ENCODE measurements at regions not wholly inside any gene's neighbourhood (a gene's known extent, or its start where the extent isn't known, plus 50 kb on each side); places are given as distances from the start of the nearest gene placed in this dataset.
"Not testable (repeated sequence)": the region's sequence is repeated elsewhere in the genome, so short reads cannot be mapped to it uniquely, and the experiment has no call there.

DNA sequence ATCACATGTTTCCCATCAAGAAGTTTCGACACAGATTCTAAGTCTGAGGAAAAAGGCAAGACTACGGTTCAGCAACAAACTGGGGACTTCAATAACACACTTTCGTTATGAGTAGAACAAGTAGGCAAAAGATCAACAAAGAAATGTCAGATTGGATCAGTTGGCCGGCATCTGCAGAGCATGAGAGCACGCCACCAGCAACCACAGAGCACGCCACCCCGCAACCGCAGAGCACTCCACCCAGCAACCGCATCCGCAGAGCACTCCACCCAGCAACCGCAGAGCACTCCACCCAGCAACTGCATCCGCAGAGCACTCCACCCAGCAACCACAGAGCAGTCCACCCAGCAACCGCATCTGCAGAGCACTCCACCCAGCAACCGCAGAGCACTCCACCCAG is 89.7 kb upstream of the FAM20C start:
- peak; percentile 55 for DNase-seq

DNA sequence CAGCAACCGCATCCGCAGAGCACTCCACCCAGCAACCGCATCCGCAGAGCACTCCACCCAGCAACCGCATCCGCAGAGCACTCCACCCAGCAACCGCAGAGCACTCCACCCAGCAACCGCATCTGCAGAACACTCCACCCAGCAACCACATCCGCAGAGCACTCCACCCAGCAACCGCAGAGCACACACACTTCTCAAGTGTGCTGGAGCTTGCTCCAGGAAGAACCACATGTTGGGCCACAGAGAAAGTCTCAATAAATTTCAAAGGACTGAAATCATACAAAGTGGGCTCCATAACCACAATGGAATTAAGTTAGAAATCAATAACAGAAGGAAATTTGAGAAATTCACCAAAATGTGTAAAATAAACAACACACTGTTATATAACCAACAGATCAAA is 88.4 kb upstream of the FAM20C start:
- DNase-seq = not testable (repeated sequence)

DNA sequence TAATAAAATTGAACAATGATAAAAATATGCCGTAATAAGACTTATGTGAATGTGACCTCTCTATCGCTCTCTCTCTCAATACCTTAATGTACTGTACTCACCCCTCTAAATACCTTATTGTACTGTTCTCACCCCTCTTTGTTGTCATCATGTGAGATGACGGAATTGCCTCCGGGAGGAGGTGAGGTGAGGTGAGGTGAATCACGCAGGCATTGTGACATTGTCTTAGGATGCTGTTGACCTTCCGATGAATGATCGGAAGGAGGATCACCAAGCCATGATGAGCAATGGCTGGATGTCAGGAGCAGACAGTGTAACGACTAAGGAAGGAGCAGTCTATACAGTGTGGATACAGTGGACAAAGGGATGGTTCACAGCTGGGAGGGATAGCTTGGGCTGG is 87.4 kb upstream of the FAM20C start:
- DNase-seq = no peak

DNA sequence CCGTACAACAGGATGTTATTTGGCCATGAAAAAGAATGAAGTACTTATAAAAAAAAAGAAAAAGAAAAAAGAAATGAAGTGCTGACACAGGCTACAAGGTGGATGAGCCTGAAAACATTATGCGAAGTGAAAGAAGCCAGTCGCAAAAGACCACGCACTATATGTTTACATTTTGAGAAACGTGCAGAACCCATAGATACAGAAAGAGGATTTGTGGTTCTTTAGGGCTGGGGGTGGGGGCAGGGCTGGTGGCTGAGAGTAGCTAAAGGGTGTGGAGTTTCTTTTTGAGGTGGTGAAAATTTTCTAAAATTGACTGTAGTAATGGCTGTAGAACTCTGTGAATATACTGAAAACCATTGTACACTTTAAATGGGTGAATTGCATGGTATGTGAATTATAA is 86.0 kb upstream of the FAM20C start:
- no peak for DNase-seq

DNA sequence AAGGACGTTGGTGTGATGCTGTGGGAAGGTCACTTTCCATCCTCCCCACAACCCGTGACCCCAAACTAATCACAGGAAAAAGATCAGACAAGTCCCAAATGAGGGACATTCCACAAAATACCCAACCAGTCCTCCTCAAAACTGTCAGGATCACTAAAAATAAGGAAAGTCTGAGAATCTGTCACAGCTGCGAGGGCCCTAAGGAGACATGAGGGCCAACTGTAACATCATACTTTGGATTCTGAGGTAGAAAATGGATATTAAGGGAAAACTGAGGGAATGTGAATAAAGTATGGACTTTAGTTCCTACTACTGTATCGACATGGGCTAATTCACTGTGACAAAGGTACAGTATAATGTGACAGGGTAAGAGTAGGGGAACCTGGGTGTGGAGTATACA is 85.1 kb upstream of the FAM20C start:
- DNase-seq = no peak

DNA sequence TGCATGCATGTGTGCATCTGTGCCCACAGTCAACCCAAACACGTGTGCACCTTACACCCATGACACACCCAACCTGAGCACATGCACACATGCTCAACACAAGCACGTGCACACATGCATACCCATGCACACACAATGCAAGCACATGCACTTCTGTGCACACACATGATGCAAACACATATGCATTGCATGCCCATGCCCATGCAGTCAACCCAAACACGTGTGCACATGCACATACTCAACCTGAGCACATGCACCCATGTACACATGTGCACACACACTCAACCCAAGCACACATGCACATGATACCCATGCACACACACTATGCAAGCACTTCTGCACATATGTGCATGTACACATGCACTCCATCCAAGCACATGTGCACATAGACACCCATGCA is 84.5 kb upstream of the FAM20C start:
- DNase-seq = no peak

DNA sequence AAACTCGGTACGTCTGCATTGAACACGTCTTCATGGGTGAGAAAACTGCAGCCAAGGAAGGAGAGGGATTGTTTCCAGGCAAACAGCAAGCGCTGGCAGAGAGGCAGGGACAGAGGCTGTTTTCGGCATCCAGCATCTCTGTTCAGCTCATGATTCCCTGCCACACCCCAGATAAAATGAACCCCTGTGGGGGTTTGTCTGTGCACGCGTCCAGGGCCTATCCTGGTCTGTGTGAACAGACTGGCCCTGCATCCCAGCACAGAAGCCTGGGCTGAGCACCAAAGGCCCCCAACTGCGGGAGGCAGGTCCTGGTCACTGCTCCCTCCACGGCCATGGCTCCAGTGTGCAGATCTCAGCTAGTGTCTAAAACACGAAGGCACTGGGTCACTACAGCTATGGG is 83.3 kb upstream of the FAM20C start:
- DNase-seq = no peak

DNA sequence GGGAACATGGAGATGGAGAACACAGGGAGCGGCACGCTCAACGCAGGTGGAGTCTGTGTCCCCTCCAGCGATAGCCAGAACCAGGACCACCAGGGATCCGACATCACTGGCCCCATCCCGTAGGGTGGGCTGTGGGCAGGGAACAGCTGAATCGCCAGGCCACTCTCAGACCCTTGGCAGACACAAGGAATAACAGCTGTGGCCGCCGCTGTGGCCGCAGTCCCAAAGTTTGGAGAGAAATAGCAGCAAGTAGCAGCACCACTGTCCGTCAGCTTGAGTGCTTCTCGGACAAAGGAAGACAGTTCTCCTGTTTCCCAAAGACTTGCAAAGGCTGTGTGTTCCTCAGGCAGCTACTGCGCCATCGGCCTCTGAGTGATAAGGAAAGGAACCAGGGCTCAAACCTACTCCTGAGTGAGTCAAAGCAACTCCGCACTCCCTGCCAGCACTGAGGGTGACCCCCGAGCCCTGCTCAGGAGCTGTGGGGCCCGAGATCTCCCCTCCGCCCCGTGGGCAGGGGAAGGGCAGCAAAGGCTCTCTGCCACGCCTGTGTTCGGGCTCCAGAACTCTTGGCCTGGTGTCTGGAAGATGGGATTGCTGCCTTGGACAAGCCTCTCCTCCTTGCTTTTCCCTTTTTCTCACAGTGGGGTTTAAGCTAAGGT is 82.3 kb upstream of the FAM20C start:
- DNase-seq = no peak

DNA sequence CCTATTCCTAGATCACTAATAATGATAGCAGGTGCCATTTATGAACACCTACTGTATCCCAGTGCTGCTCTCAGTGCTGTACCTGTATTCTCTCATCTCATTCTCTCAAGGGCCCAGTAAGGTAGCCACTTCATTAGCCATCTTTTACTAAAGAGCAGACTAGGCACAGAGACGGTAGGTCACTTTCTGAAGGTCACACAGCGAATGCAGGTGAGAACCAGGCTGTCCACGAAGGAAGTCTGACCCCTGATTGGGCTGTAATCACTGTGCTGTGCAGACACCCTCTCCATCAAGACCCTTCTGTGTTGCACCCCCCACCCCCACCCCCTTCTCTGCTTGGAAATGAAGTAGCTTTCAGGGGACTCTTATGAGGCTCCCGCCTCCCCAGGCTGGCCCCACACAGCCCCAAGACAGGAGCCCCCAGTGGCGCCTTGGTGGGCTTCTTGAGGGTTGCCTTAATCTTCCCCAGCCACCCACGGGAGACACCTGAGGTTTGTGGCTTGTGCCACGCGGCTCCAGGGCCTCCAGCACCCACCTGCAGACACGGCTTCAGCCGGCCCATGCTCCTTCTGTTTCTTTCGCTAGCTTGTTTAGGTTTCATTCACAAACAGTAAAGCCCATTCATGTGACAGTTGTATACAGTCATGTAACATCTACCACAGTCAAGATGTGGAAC is 81.7 kb upstream of the FAM20C start:
- no peak for DNase-seq

DNA sequence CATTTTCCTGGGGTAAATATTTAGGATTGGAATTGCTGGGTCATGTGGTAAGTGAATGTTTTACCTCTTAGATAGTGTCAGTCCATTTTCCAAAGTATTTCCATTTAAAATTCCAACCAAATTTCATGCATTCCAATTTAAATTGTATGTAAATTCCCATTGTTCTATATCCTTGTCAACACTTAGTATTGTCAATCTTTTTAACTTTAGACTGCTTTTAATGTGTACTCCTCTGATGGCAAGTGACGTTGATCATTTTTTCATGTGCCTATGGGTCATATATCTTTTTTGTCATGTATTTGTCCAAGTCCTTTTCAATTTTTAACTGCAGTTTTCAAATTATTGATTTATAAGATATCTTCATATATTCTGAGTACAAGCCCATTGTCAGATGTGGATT is 80.8 kb upstream of the FAM20C start:
- no peak for DNase-seq

DNA sequence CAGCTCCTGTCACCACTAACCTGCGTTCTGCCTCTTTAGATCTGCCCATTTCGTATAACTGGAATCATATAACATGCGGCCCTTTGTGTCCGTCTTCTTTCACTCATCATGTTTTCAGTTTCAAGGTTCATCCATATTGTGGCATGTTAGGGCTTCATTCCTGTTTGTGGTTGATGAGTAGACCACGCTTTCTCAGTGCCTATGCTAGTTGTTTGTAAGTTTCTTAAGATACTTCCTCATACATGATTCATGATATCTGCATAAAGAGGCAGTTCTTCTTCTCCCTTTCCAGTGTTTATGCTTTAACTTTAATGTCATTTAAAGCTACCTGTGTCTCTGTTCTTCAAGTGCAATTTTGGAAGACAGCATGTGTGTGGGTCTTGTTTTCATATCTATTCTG is 79.5 kb upstream of the FAM20C start:
- peak; percentile 91 for DNase-seq

DNA sequence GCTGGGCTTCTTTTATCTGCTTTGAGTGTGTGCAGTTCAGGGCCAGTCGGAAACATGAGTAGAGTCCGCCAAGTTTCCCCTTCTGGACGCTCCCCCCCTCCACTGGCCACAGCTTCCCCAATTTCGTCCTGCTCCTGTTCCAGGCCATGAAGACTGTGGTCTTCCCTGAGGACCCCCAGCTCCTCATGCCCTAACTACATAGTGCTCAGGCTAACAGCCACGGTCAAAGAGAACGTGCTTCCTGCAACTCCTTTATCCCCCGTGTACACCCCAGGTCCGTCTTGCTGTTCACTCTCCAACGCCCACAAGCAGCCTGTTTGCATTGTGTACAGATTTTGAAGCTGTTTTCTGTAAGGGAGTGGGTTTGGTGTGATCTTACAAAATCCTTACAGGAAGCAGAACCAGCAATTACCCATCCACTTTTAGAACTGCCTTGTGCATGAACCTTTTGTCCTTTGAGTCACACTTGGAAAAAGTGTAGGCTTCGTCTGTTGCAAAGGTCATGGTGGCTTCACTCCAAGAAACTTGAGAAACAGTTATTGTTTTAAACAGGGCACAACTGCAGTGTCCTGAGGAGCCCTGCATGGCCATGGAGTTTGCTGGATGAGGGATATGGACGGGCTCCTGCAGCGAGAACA is 77.0 kb upstream of the FAM20C start:
- DNase-seq = peak; percentile 92

DNA sequence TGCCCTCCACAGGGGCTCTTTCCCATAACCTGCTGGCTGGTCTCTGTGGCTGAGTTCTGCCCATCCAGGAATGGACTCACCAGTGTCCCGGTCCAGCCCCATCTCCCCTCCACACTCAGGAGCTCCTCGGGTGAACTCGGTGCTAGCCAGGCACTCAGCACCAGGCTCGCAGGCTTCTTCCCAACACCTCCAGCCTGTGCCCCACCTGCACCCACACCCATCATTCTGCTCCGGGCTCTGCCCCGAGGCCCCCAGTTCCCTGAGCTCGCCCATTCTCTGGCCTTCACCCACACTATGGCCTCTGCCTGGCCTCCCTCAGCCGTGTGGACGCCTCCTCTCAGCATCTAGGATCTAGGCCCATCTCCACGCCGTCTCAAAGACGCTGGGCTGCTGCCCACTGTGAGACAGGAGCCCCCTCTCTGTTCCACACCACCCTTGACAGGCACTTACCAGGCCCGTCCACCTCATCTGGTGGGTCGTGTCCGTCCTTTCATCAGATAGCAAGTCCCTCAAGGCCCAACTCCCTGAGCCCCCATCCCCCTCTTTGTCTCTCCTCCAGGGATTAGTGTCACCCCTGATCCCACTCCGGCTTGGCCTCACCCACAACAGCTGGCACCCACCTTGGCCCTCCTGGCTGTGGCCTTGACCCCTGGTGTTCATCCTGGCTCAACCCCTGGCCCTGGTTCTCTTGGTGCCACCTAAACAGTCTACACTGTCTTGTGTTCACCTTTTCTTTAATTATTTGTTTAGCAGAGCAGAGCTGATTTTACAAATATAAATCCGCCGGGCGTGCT is 76.0 kb upstream of the FAM20C start:
- no peak for DNase-seq

DNA sequence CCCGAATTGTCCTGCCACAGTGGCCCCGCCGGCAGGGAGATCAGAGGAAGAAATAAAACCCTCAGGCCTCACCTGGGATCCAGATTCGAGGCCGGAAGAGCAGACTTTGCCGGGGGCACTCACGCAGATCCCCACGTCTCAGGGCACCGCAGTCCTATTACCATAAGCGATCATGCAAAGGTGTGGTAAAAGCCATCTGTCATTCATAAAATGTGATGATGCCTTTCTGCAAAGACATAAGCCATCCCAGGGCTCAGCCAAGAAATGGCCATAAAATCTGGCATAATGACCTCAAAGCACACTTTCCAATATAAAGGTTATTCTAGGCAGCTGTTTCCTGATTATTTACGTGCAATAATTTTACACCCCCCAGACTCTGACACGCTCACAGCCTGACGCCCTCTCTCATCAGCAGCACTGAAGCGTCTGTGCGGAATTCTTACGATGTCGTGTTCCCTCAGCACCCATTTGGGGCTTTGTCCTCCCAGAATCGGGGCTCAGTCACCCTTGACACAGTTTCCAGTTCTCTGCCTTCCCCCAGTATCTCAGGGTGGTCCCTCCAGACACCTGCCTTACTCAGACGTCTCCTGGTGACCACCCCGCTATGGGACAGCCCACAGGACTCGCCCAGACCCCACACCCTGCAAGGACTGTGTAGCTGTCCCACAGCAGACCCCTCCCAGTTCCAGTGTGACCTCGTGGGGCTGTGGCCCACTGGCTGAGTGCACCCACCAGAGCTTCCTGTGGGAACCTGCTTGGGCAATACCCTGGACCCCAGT is 74.3 kb upstream of the FAM20C start:
- no peak for DNase-seq

DNA sequence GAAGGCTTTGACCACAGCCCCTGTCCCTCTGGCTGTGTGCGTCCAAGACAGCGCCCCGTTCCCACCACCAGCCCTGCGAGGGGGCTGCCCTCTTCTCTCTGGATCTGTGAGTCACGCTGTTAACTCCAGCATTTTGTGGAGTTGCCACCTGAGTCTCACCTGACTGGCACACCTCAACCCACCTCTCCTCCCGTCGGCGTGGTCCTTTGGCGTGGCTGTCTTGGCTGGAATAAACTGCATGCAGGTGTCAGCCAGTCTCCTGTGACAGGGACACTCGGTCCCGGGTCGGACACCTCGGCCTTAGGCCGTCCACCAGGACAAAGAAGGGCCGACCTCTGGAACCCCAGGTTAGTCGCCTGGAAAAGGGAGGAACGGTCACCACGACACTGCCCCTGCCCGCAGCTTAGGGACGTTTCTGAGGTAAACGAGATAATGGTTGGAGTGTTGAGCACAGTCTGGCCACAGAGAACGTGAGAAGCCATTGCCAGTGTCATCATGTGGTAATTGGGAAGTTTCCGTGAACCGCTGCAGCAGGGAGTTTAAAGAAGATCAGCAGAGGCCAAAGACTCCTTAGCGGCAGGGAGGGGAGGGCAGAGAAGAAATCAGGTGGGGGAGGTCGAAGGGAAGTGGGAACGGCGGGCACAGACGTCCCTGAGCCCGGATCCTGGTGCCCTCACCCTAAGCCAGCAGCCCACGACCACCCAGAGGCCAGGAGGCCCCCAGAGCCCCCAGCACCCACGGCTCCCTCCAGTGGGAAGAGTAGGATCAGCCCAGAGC is 73.6 kb upstream of the FAM20C start:
- DNase-seq = peak; percentile 69

DNA sequence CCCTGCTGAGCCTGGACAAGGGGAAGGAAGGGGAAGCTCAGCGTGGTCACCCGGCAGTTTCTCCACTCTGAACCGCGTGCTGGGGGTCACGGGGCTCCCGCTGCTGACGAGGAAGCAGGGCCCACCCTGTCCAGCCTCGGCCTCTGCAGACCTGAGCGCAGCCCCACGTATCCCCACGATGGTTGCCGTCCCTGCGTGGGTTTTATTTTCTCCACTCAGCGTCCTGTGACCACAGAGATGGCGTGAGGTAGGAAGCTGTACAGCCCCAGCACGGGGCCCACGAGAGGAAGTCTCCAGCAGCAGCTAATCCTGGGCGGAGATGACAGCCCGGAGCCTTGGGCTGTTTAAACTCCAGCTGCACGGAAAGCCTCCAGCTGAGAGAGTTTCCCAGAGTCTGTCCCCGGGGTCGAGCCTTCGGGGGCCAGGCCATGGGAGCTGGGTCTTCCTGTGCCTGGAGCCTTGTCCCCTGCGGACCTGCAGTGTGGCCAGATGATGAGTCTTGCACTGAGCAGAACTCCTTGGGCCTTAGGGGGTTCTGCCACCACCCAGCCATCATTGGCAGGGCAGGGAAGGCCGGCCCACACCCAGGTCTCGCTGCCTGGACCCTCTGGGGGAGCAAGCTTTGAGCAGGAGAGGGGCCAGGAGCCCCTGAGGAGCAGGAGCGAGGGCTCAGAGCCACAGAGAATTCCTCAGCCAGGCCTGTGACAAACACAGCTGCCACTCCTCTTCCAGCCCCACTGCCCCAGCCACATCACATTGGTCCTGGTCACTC is 72.8 kb upstream of the FAM20C start:
- peak; percentile 79 for DNase-seq

DNA sequence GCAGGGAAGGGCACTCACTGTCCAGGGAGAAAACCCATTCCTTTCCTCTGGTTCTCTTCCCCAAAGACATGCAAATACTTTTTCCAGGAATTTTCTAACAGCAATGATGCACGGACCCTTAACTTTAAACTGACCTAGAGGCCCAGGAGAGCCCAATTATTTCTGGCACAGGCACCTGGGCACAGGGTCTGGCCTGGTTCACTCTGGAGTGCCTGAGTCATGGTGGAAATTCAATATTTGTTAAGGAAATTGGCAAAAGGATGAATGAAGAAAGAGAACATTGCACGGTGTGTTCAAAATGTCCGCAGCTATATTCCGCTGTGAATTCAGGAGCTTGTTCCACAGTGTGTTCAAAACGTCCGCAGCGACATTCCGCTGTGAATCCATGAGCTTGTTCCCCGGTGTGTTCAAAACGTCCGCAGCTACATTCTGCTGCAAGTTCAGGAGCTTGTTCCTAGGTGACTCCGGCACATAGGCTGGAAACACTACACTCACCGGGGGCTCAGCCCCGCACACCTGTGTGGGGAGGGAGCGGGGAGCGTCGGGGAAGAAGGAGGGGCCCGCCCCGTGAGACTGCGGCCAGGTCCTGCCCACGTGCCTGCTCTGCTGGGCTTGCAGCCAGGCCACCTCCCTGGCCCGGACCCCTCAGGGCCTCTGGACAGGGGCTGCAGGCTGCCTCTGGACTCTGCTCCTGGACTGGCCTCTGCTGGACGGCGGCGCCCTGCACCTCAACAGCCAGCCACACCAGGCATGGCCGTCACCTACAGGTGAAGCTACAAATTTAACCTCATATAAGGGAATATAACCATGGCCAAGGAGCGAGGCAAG is 72.0 kb upstream of the FAM20C start:
- no peak for DNase-seq

DNA sequence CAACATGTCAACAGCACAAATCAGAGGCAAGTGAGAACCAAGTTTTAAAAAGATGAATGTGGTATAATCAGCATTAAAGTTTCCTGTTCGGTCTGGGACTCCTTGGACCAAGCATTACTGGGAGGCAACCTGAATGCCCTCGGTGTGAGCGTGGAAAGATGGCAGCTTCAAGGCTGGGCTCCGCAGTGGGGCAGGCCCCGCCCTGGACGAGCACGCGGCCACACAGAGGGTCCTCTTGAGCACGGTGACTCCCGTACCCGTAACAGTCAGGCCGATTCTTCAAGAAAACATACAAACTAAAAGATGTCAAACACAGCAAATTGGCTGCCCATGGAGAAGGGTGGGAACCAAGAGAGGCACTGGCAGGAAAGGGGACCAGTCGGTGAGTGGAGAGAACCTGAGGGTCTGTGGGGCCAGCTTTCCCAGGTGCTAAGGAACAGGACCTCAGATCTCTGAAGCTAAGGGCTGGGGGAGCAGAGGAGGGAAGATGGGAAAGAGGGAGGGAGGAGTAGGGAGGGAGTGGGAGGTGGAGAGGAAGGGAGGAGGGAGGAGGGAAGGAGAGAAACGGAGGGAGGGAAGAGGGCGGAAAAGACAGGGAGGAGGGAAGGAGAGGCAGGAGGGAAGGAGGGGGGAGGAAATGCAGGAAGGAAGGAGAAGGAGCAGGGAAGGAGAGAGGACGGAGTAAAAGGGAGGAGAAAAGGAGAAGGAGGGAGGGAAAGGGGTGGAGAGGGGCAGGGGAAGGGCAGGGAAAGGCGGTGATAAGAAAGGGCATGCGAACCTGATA is 71.2 kb upstream of the FAM20C start:
- DNase-seq = no peak

DNA sequence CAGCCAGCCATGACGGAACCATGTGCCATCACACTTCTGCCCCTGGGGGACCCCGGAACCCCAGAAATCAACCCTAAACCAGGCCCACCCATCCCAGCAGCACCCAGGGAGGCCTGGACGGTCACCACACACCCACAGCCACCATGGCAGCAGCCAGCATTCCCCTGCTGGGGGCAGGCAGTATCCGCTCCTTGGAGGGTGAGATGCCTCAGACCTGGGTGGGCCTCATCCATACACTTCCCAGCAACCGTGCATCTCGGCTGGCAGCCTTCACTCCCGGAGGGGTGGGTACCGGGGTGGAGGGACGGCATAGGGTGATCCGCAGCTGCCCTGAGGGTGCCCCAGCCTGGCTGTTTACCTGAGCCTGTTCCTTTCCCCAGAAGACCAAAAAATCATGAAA is 69.1 kb upstream of the FAM20C start:
- no peak for DNase-seq

Data from suppressor macrophage treated with lipopolysaccharide for 4 hours (primary cell).